ENCODE measurements at regions not wholly inside any gene's neighbourhood (a gene's known extent, or its start where the extent isn't known, plus 50 kb on each side); places are given as distances from the start of the nearest gene placed in this dataset.

GRCh38 chr15:37586976-37587375, 347.5 kb upstream of the TMCO5A start:
- Histone ChIP-seq H3K9ac (ENCODE audit: extremely low read depth, insufficient read length, low read length) (no peak overlapping the region), H3K23ac (ENCODE audit: insufficient read length, low read depth, low read length) (no peak overlapping the region), H3K18ac (ENCODE audit: insufficient read length, low read depth, low read length) (no peak overlapping the region), H2BK15ac (ENCODE audit: low read depth, low read length) (no peak overlapping the region), H4K5ac (ENCODE audit: insufficient read length, low read depth, low read length) (no peak overlapping the region), H2BK120ac (ENCODE audit: low read depth, low read length, poor library complexity, severe bottlenecking) (no peak overlapping the region), H3K27ac (ENCODE audit: insufficient read length, low read depth, low read length) (no peak overlapping the region), H2BK12ac (ENCODE audit: insufficient read length, low read depth, low read length) (no peak overlapping the region), H3K14ac (ENCODE audit: insufficient read depth, low read length) (no peak overlapping the region), H2AK5ac (ENCODE audit: insufficient read length, low read length) (no peak overlapping the region), H4K8ac (replicated peaks; ENCODE audit: insufficient read length, low read depth, low read length) (no peak overlapping the region), H2AFZ (ENCODE audit: low read length) (no peak overlapping the region), H3K79me1 (ENCODE audit: insufficient read depth, low read depth, low read length, poor library complexity, severe bottlenecking) (no peaks in the 10 kb centered on the region), H3K56ac (ENCODE audit: insufficient read length, low read depth, low read length) (no peak overlapping the region), H2BK20ac (ENCODE audit: low read depth, low read length, poor library complexity, severe bottlenecking) (no peak overlapping the region), H3K4ac (ENCODE audit: low read depth, low read length) (no peak overlapping the region), H4K20me1 (ENCODE audit: control insufficient read depth, insufficient read depth, insufficient read length) (no peaks in the 10 kb centered on the region), H3K4me2 (ENCODE audit: insufficient read depth, insufficient read length, low read length) (no peak overlapping the region), H3K23me2 (ENCODE audit: insufficient read length, low read depth, low read length, poor library complexity, severe bottlenecking) (no peaks in the 10 kb centered on the region), H3K27me3 (ENCODE audit: insufficient read depth, low read length) (no peaks in the 10 kb centered on the region), H3K4me1 (ENCODE audit: insufficient read depth, low read length) (no peaks in the 10 kb centered on the region), H3K9me3 (ENCODE audit: control insufficient read depth, low read depth, low read length) (no peaks in the 10 kb centered on the region), H3K79me2 (ENCODE audit: insufficient read depth, low read length) (no peaks in the 10 kb centered on the region), H2BK5ac (ENCODE audit: insufficient read length, low read length) (no peak overlapping the region), H3T11ph (ENCODE audit: low read length) (no peak overlapping the region), H4K91ac (ENCODE audit: insufficient read length, low read depth, low read length) (no peak overlapping the region)
- no peaks in the 10 kb centered on the region for H3K27me3 Mint-ChIP-seq (ENCODE audit: low read depth)
- H3K9me3 Mint-ChIP-seq: peaks cover 11 to 18% of the 10 kb centered on the region in 2 experiments
- H3K4me1 Mint-ChIP-seq: no peaks in the 10 kb centered on the region
- no peak overlapping the region for H3K27ac Mint-ChIP-seq
- WGBS (ENCODE audit: extremely low coverage, insufficient read length, low lambda C conversion rate): no CpG with 5 or more reads among the region's 7 CpGs
- TF ChIP-seq CTCF (conservative IDR thresholded peaks at IDR 0.05): no peak
- no peak overlapping the region for H3K4me3 Mint-ChIP-seq
- peaks cover 4 to 15% (median 4%) of the 10 kb centered on the region in 3 experiments; a peak in 4 of 7 replicates for H3K36me3 Mint-ChIP-seq (ENCODE audit: insufficient read depth in 1 of 3, low read depth in 3 of 3)
- no peak for DNase-seq
